Mesendoderm (in vitro differentiated cells): ENCODE measurements at regions not wholly inside any gene's neighbourhood (a gene's known extent, or its start where the extent isn't known, plus 50 kb on each side); places are given as distances from the start of the nearest gene placed in this dataset.
"Not testable (repeated sequence)": the region's sequence is repeated elsewhere in the genome, so short reads cannot be mapped to it uniquely, and the experiment has no call there.

ENCODE experiments used
- DNase-seq: peaks from one replicate; pipeline ENCODE4 v3.0.0; 2013
- H2AK5ac ChIP-seq: 2 replicates; pipeline ENCODE4 v1.6.1; 2013; ENCODE audit warnings: low read length, inconsistent platforms
- H2BK120ac ChIP-seq: 2 replicates; pipeline ENCODE4 v1.6.1; 2013; ENCODE audit warnings: low read depth, mild to moderate bottlenecking, low read length, moderate library complexity, mixed read lengths
- H2BK15ac ChIP-seq: replicated peaks from 2 replicates; pipeline ENCODE4 v1.6.1; 2013; ENCODE audit warnings: low read depth, mild to moderate bottlenecking, moderate library complexity
- H2BK5ac ChIP-seq: 2 replicates; pipeline ENCODE4 v1.6.1; 2013; ENCODE audit warnings: low read length, inconsistent platforms
- H3K18ac ChIP-seq: 2 replicates; pipeline ENCODE4 v1.6.1; 2013; ENCODE audit warnings: mild to moderate bottlenecking, low read length, mixed read lengths
- H3K23ac ChIP-seq: one replicate; pipeline ENCODE4 v1.6.1; 2013; ENCODE audit warnings: low read length
- H3K27ac ChIP-seq: 2 replicates; pipeline ENCODE4 v1.5.1; 2013; ENCODE audit warnings: low read depth, mild to moderate bottlenecking, inconsistent platforms, low read length, moderate library complexity
- H3K27me3 ChIP-seq: 2 replicates; pipeline ENCODE4 v1.6.1; 2013; ENCODE audit warnings: low read length, control low read depth, mild to moderate bottlenecking, inconsistent platforms; ENCODE audit not compliant: insufficient read depth, poor library complexity
- H3K36me3 ChIP-seq: 2 replicates; pipeline ENCODE4 v1.6.1; 2013; ENCODE audit warnings: low read length, inconsistent platforms; ENCODE audit not compliant: control insufficient read depth, insufficient read depth
- H3K4ac ChIP-seq: one replicate; pipeline ENCODE4 v1.6.1; 2013; ENCODE audit warnings: low read depth, mild to moderate bottlenecking, low read length, moderate library complexity
- H3K4me1 ChIP-seq: 2 replicates; pipeline ENCODE4 v1.6.1; 2013; ENCODE audit warnings: low read depth, low read length, inconsistent platforms; ENCODE audit not compliant: control insufficient read depth
- H3K4me2 ChIP-seq: 2 replicates; pipeline ENCODE4 v1.6.1; 2013; ENCODE audit warnings: low read length
- H3K4me3 ChIP-seq: 2 replicates; pipeline ENCODE4 v1.5.1; 2013; ENCODE audit warnings: mild to moderate bottlenecking, low read length
- H3K56ac ChIP-seq: one replicate; pipeline ENCODE4 v1.6.1; 2013; ENCODE audit warnings: low read length
- H3K79me1 ChIP-seq: 2 replicates; pipeline ENCODE4 v1.6.1; 2013; ENCODE audit warnings: low read length, inconsistent platforms
- H3K79me2 ChIP-seq: 2 replicates; pipeline ENCODE4 v1.6.1; 2013; ENCODE audit warnings: mild to moderate bottlenecking, low read length; ENCODE audit not compliant: control insufficient read depth, insufficient read depth
- H3K9ac ChIP-seq: 2 replicates; pipeline ENCODE4 v1.6.1; 2013; ENCODE audit warnings: low read length, inconsistent platforms
- H4K5ac ChIP-seq: one replicate; pipeline ENCODE4 v1.6.1; 2013; ENCODE audit warnings: low read length
- H4K8ac ChIP-seq: one replicate; pipeline ENCODE4 v1.6.1; 2013; ENCODE audit warnings: low read depth, mild to moderate bottlenecking, control low read depth, low read length, moderate library complexity
- WGBS: extraction: QIAGEN DNeasy Blood & Tissue Kit; methylation state at CpG from one replicate; pipeline ENCODE4 v1.1.7; 2013; ENCODE audit warnings: low lambda C conversion rate, missing lambda C conversion rate; ENCODE audit not compliant: insufficient coverage; ENCODE audit errors: extremely low coverage; 5-methylcytosine and 5-hydroxymethylcytosine counted together

GRCh38 chr3:187491371-187491770 lies 123.2 kb downstream of the RTP4 start:
- Histone ChIP-seq H3K27ac (no peak overlapping the region), H3K4me2 (no peak overlapping the region), H3K27me3 (no peaks in the 10 kb centered on the region), H3K9ac (no peak overlapping the region), H3K4ac (no peak overlapping the region), H2BK15ac (no peak overlapping the region), H3K4me1 (no peaks in the 10 kb centered on the region), H2AK5ac (no peak overlapping the region), H4K5ac (no peak overlapping the region), H3K23ac (no peak overlapping the region), H4K8ac (no peak overlapping the region), H3K18ac (no peak overlapping the region), H2BK5ac (no peak overlapping the region), H2BK120ac (no peak overlapping the region), H3K79me2 (no peaks in the 10 kb centered on the region), H3K56ac (no peak overlapping the region), H3K4me3 (no peak overlapping the region), H3K79me1 (no peaks in the 10 kb centered on the region), H3K36me3 (no peaks in the 10 kb centered on the region)
- WGBS, result no CpG with 5 or more reads among the region's 2 CpGs
- no peak for DNase-seq

- no peak overlapping the region for H2BK120ac ChIP-seq
- H4K5ac ChIP-seq, result no peak overlapping the region
- no peak overlapping the region for H3K4ac ChIP-seq
- no peaks in the 10 kb centered on the region for H3K79me2 ChIP-seq
- DNase-seq, result no peak
- no peak overlapping the region for H3K9ac ChIP-seq
- H2BK15ac ChIP-seq, result no peak overlapping the region
- H3K27ac ChIP-seq, result no peak overlapping the region
- no peak overlapping the region for H3K18ac ChIP-seq
- no peak overlapping the region for H3K56ac ChIP-seq
- no peak overlapping the region for H3K23ac ChIP-seq
- H3K36me3 ChIP-seq, result no peaks in the 10 kb centered on the region
- no peak overlapping the region for H3K4me3 ChIP-seq
- no CpG with 5 or more reads among the region's 1 CpG for WGBS
- H2AK5ac ChIP-seq, result no peak overlapping the region
- H2BK5ac ChIP-seq, result no peak overlapping the region
- H3K4me2 ChIP-seq, result no peak overlapping the region
- H4K8ac ChIP-seq, result peak overlapping the region; percentile 56
- H3K27me3 ChIP-seq, result no peaks in the 10 kb centered on the region
- no peaks in the 10 kb centered on the region for H3K4me1 ChIP-seq
- no peaks in the 10 kb centered on the region for H3K79me1 ChIP-seq
These were observed 122.2 kb downstream of the RTP4 start for GRCh38 chr3:187490366-187490765.

GRCh38 chr3:187484547-187485295 lies 116.5 kb downstream of the RTP4 start:
- no peak overlapping the region for H3K9ac ChIP-seq
- no CpG with 5 or more reads among the region's 10 CpGs for WGBS

DNA sequence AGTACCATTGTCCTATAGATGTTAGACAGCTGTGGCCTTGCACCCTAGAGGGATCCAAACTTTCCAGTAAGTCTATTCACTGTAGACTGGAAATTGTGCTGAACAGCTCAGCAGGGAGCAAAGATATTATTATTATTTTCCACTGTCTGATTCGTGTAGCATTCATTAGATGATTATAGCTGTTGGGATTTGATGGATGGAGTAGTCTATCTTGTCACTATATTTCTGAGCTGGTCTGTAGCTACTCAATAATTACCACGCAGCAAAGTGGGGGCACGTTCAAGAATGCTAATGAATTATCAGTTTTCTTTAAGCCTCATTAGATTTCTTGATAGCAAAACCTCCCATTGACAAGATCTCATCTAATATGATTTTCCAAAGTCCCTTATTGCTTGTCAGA lies 113.2 kb downstream of the RTP4 start:
- Histone ChIP-seq H3K27ac (no peak overlapping the region), H4K5ac (no peak overlapping the region), H2BK120ac (no peak overlapping the region), H3K27me3 (no peaks in the 10 kb centered on the region), H3K4me1 (peaks cover 4% of the 10 kb centered on the region), H2BK15ac (no peak overlapping the region), H3K23ac (no peak overlapping the region), H2AK5ac (no peak overlapping the region), H2BK5ac (no peak overlapping the region), H3K18ac (no peak overlapping the region), H3K36me3 (no peaks in the 10 kb centered on the region), H3K4me3 (no peak overlapping the region), H3K9ac (no peak overlapping the region), H3K79me2 (no peaks in the 10 kb centered on the region), H3K79me1 (no peaks in the 10 kb centered on the region), H3K4ac (no peak overlapping the region), H3K56ac (no peak overlapping the region), H3K4me2 (no peak overlapping the region), H4K8ac (no peak overlapping the region)
- no peak for DNase-seq
- no CpG with 5 or more reads among the region's 3 CpGs for WGBS

More at GRCh38 chr3:187484547-187485295, 116.5 kb downstream of the RTP4 start:
- Histone ChIP-seq H3K79me1 (no peaks in the 10 kb centered on the region), H3K36me3 (no peaks in the 10 kb centered on the region), H3K4ac (no peak overlapping the region), H2BK15ac (peak overlapping the region; percentile 57), H3K79me2 (no peaks in the 10 kb centered on the region), H3K27me3 (no peaks in the 10 kb centered on the region), H3K56ac (no peak overlapping the region), H4K8ac (peak overlapping the region; percentile 1), H3K18ac (no peak overlapping the region), H3K27ac (no peak overlapping the region), H3K4me1 (peaks cover 4% of the 10 kb centered on the region), H4K5ac (no peak overlapping the region), H3K4me2 (no peak overlapping the region), H2BK120ac (no peak overlapping the region), H3K4me3 (no peak overlapping the region), H2BK5ac (no peak overlapping the region), H2AK5ac (no peak overlapping the region), H3K23ac (no peak overlapping the region)
- peak; percentile 90 for DNase-seq

DNA sequence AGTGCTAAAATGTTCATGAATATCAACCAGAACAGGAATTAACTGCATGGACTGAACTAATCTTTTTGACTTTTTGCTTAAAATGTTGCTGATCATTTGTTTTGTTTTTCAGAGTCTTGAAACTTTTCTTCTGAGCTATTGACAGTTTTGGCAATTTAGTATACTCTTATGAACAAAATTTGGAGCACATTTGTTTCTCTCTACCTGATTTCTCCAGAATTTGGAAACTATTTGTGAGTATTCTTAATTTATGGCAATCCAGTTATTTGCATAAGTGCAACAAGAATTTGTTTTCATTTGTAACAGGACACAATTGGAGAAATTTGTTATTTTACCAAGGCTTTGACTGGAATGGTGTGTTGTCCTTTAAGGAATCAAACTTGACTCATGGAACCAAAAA lies 107.4 kb downstream of the RTP4 start:
- not testable (repeated sequence) for H3K4me3 ChIP-seq, H4K8ac ChIP-seq, H4K5ac ChIP-seq, H3K4ac ChIP-seq, H3K27me3 ChIP-seq, H2AK5ac ChIP-seq, H3K79me2 ChIP-seq, H3K23ac ChIP-seq, H3K4me1 ChIP-seq, H2BK5ac ChIP-seq, H3K79me1 ChIP-seq, H2BK120ac ChIP-seq, H3K18ac ChIP-seq, H3K9ac ChIP-seq, H3K27ac ChIP-seq, H3K36me3 ChIP-seq, H3K4me2 ChIP-seq, H2BK15ac ChIP-seq, H3K56ac ChIP-seq
- peak; percentile 30 for DNase-seq
